Neuron (in vitro differentiated cells): ENCODE measurements at regions not wholly inside any gene's neighbourhood (a gene's known extent, or its start where the extent isn't known, plus 50 kb on each side); places are given as distances from the start of the nearest gene placed in this dataset.

Source experiments
- H2AFZ ChIP-seq: one replicate; pipeline ENCODE4 v1.6.1; 2013; ENCODE audit warnings: low read depth, mild to moderate bottlenecking, inconsistent platforms, low read length, moderate library complexity
- H3K27me3 ChIP-seq: one replicate; pipeline ENCODE4 v1.6.1; 2013; ENCODE audit warnings: low read length; ENCODE audit not compliant: insufficient read depth
- H3K36me3 ChIP-seq: one replicate; pipeline ENCODE4 v1.6.1; 2013; ENCODE audit warnings: low read length; ENCODE audit not compliant: insufficient read depth
- H3K4me1 ChIP-seq: one replicate; pipeline ENCODE4 v1.6.1; 2013; ENCODE audit warnings: low read length; ENCODE audit not compliant: insufficient read depth
- H3K4me3 ChIP-seq: 2 replicates; pipeline ENCODE4 v1.5.1; 2013; ENCODE audit warnings: mild to moderate bottlenecking, low read length, moderate library complexity
- H3K9me3 ChIP-seq: one replicate; pipeline ENCODE4 v1.6.1; 2013; ENCODE audit warnings: low read length

- Histone ChIP-seq H3K36me3 (no peaks in the 10 kb centered on the region), H2AFZ (no peak overlapping the region), H3K4me1 (no peaks in the 10 kb centered on the region), H3K4me3 (no peak overlapping the region), H3K9me3 (no peaks in the 10 kb centered on the region), H3K27me3 (no peaks in the 10 kb centered on the region)
Measured at GRCh38 chr2:107374249-107374648, 452.4 kb upstream of the RGPD4 start.

DNA sequence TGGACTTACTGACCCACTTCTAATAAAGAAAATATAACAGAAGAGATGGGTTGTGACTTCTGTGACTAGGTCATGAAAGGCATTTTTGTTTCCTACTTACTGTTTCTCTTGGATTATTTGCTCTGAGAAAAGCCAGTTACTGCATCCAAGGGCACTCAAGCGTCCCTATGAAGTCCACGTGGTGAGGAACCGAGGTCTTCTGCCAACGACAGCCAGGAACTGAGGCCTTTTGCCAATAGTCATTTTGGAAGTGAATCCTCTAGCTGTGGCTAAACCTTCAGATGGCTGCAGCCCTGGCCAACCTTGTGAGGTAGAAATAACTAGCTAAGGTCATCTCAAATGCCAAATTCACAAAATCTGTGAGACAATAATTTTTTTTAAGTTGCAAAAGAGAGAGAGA lies 449.8 kb upstream of the RGPD4 start:
- Histone ChIP-seq H3K27me3 (no peaks in the 10 kb centered on the region), H3K4me3 (no peak overlapping the region), H3K9me3 (no peaks in the 10 kb centered on the region), H3K36me3 (no peaks in the 10 kb centered on the region), H2AFZ (no peak overlapping the region), H3K4me1 (no peaks in the 10 kb centered on the region)

DNA sequence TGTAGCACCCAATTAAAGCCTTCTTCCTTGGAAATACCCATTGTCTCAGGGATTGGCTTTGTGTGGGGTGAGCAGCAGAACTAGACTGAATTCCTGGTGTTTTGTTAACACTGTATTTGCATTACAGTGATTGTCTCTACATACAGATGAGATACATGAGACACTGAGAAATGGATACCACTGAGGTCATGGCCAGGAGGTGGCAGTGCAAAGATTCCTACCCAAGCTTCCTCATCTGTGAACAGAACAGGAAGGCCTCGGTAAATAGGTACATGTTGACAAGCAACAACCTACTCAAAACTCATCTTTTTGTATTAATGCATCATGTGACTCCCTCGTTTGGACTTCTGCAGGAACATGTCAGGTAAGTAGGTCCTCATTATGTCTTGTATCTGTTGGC lies 445.8 kb upstream of the RGPD4 start:
- H3K4me1 ChIP-seq: peaks cover 8% of the 10 kb centered on the region
- no peaks in the 10 kb centered on the region for H3K9me3 ChIP-seq
- H3K36me3 ChIP-seq: no peaks in the 10 kb centered on the region
- no peak overlapping the region for H3K4me3 ChIP-seq
- H3K27me3 ChIP-seq: no peaks in the 10 kb centered on the region
- no peak overlapping the region for H2AFZ ChIP-seq

DNA sequence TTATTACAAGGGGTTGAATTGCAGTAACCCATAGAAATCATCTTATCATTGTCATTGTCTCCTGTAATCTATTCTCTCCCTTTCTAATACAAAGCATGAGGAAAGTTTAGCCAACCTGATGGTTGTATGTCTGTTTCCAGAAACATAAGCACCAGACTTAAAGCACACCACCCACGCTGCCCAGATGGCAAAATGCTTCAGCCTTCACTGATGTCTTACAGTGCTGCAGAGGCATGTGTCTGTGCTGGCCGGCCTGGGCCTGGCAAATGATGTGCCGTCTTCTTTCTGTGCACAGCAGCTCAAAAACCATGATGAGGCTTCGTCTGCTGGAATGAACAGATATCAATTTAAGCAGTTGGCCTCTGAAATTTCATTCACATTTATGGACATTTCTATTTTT lies 443.0 kb upstream of the RGPD4 start:
- Histone ChIP-seq H2AFZ (no peak overlapping the region), H3K4me3 (no peak overlapping the region), H3K4me1 (peaks cover 21% of the 10 kb centered on the region), H3K9me3 (no peaks in the 10 kb centered on the region), H3K27me3 (no peaks in the 10 kb centered on the region), H3K36me3 (no peaks in the 10 kb centered on the region)

DNA sequence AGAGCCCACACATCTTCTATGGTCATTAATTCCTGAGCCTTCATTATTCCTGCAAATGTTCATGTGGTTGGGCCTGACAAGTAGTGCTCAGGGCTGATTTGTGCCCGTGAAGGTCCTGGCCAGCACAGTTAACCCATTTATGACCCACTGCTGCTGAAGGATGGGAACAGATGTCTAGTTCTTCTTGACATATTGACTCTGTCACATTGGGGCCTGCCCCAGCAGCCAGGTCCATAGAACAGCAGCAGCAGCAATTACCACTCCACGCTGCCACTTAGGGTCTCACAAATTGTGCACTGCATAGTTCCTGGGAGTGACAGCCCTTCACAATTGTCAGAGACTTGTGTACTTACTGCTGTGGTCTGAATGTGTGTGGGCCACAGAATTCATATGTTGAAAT lies 442.3 kb upstream of the RGPD4 start:
- no peak overlapping the region for H2AFZ ChIP-seq
- H3K27me3 ChIP-seq: no peaks in the 10 kb centered on the region
- no peaks in the 10 kb centered on the region for H3K36me3 ChIP-seq
- peaks cover 21% of the 10 kb centered on the region for H3K4me1 ChIP-seq
- no peaks in the 10 kb centered on the region for H3K9me3 ChIP-seq
- H3K4me3 ChIP-seq: no peak overlapping the region

- H2AFZ ChIP-seq: no peak overlapping the region
Measured at GRCh38 chr2:107385921-107386320, 440.8 kb upstream of the RGPD4 start.

DNA sequence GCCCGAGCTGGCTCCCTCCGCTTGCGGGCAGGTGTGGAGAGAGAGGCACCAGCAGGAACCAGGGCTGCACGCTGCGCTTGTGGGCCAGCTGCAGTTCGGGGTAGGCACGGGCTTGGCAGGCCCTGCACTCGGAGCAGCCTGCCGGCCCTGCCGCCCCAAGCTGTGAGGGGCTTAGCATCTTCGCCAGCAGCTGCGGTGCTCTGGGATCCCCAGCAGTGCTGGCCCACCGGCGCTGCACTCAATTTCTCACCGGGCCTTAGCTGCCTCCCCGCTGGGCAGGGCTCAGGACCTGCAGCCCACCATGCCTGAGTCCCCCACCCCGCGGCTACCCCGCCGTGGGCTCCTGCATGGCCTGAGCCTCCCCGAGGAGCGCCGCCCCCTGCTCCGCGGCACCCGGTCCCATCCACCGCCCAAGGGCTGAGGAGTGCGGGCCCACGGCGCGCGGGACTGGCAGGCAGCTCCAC lies 434.4 kb upstream of the RGPD4 start:
- no peak overlapping the region for H2AFZ ChIP-seq
- no peaks in the 10 kb centered on the region for H3K9me3 ChIP-seq
- no peaks in the 10 kb centered on the region for H3K27me3 ChIP-seq
- H3K4me3 ChIP-seq: no peak overlapping the region
- no peaks in the 10 kb centered on the region for H3K36me3 ChIP-seq
- H3K4me1 ChIP-seq: peaks cover 3% of the 10 kb centered on the region

More at GRCh38 chr2:107385921-107386320, 440.8 kb upstream of the RGPD4 start:
- peaks cover 21% of the 10 kb centered on the region for H3K4me1 ChIP-seq
- H3K27me3 ChIP-seq: no peaks in the 10 kb centered on the region
- no peak overlapping the region for H3K4me3 ChIP-seq
- no peaks in the 10 kb centered on the region for H3K9me3 ChIP-seq
- no peaks in the 10 kb centered on the region for H3K36me3 ChIP-seq

DNA sequence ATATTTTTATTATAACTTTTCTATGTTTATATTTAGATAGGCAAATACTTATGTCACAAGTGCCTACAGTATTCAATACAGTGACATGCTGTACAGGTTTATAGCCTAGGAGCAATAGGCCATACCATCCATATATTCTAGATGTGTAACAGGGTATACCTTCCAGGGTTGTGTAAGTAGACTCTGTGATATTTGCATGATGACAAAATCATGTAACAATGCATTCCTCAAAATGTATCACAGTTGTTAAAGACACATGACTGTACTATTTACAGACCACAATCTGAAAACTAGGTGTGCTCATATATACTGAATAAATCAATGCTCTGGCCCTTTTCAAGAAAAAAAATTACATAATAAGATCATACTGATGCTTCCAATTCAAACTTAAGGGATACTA lies 433.2 kb upstream of the RGPD4 start:
- Histone ChIP-seq H3K9me3 (no peaks in the 10 kb centered on the region), H3K4me1 (no peaks in the 10 kb centered on the region), H3K36me3 (no peaks in the 10 kb centered on the region), H3K4me3 (no peak overlapping the region), H3K27me3 (no peaks in the 10 kb centered on the region), H2AFZ (no peak overlapping the region)

- no peaks in the 10 kb centered on the region for H3K27me3 ChIP-seq
- H3K9me3 ChIP-seq: no peaks in the 10 kb centered on the region
- H3K4me1 ChIP-seq: no peaks in the 10 kb centered on the region
- no peak overlapping the region for H3K4me3 ChIP-seq
- H3K36me3 ChIP-seq: no peaks in the 10 kb centered on the region
- no peak overlapping the region for H2AFZ ChIP-seq
Measured at GRCh38 chr2:107398683-107399082, 428.0 kb upstream of the RGPD4 start.

- Histone ChIP-seq H2AFZ (no peak overlapping the region), H3K36me3 (no peaks in the 10 kb centered on the region), H3K4me3 (no peak overlapping the region), H3K9me3 (no peaks in the 10 kb centered on the region), H3K27me3 (no peaks in the 10 kb centered on the region), H3K4me1 (no peaks in the 10 kb centered on the region)
Measured at GRCh38 chr2:107402330-107402729, 424.4 kb upstream of the RGPD4 start.

DNA sequence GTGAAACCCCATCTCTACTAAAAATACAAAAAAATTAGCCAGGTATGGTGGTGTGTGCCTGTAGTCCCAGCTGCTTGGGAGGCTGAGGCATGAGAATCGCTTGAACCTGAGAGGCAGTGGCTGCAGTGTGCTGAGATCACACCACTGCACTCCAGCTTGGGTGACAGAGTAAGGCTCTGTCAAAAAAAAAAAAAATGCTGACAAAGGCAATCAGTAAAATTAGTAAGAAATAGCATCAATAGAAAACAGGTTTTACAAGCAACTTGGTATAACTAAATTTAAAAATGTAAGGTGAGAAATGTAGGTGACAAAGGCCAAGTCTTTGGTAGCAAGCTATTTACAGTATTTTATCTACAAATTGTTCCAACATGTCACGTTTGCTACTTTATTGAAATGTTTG lies 421.4 kb upstream of the RGPD4 start:
- Histone ChIP-seq H3K9me3 (no peaks in the 10 kb centered on the region), H2AFZ (no peak overlapping the region), H3K27me3 (no peaks in the 10 kb centered on the region), H3K36me3 (no peaks in the 10 kb centered on the region), H3K4me1 (no peaks in the 10 kb centered on the region), H3K4me3 (no peak overlapping the region)

DNA sequence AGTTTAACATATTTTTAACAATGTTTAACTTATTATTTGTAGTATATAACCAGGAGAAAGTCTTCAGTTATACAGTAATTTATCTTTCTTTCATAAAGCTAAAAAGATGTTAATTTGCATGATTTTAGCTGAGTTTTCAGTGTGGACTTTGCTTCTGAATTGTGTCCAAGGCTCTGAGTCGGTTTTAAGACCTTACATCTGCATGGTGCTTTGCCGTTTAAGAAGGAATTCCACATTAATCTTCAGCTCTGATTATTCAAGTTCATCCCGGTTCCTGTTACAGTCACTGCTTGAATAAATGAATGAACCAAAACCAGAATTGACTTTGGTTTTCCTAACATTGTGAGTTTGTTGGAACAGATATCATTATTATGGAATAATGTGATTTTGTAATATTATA lies 419.7 kb upstream of the RGPD4 start:
- no peaks in the 10 kb centered on the region for H3K36me3 ChIP-seq
- no peaks in the 10 kb centered on the region for H3K27me3 ChIP-seq
- no peaks in the 10 kb centered on the region for H3K9me3 ChIP-seq
- H2AFZ ChIP-seq: no peak overlapping the region
- no peak overlapping the region for H3K4me3 ChIP-seq
- H3K4me1 ChIP-seq: no peaks in the 10 kb centered on the region

GRCh38 chr2:107407974-107408373 lies 418.7 kb upstream of the RGPD4 start:
- Histone ChIP-seq H3K27me3 (no peaks in the 10 kb centered on the region), H2AFZ (no peak overlapping the region), H3K9me3 (no peaks in the 10 kb centered on the region), H3K4me3 (no peak overlapping the region), H3K36me3 (no peaks in the 10 kb centered on the region), H3K4me1 (no peaks in the 10 kb centered on the region)

GRCh38 chr2:107411267-107411666 lies 415.4 kb upstream of the RGPD4 start:
- H3K27me3 ChIP-seq: no peaks in the 10 kb centered on the region
- no peak overlapping the region for H3K4me3 ChIP-seq
- no peak overlapping the region for H2AFZ ChIP-seq
- no peaks in the 10 kb centered on the region for H3K4me1 ChIP-seq
- no peaks in the 10 kb centered on the region for H3K36me3 ChIP-seq
- no peaks in the 10 kb centered on the region for H3K9me3 ChIP-seq
